Activated naive CD4-positive, alpha-beta T cell treated with anti-CD3 and anti-CD28 coated beads for 36 hours (primary cell): ENCODE measurements at regions not wholly inside any gene's neighbourhood (a gene's known extent, or its start where the extent isn't known, plus 50 kb on each side); places are given as distances from the start of the nearest gene placed in this dataset.

Experiments used
- CTCF ChIA-PET: fragments of 350-600 bp; sonication (Branson Sonifier 250); formaldehyde crosslinking; loops from one replicate; lab custom pipeline; 2021; ENCODE audit warnings: antibody characterized with exemption; lab: Charles Lee
- DNase-seq: peaks from one replicate; pipeline ENCODE4 v3.0.0-alpha.2; 2020
- H3K27ac Mint-ChIP-seq: one replicate; pipeline ENCODE4 v1.8.0; 2021; ENCODE audit warnings: mild to moderate bottlenecking, mixed read lengths
- H3K27me3 Mint-ChIP-seq: one replicate; pipeline ENCODE4 v1.8.0; 2021; ENCODE audit warnings: low read depth, mixed read lengths
- H3K36me3 Mint-ChIP-seq: one replicate; pipeline ENCODE4 v1.8.0; 2021; ENCODE audit warnings: low read depth, mixed read lengths
- H3K4me1 Mint-ChIP-seq: one replicate; pipeline ENCODE4 v1.8.0; 2021; ENCODE audit warnings: low read depth, mixed read lengths
- H3K4me3 Mint-ChIP-seq: one replicate; pipeline ENCODE4 v1.8.0; 2021; ENCODE audit warnings: mild to moderate bottlenecking, moderate library complexity, mixed read lengths
- H3K9me3 Mint-ChIP-seq: one replicate; pipeline ENCODE4 v1.8.0; 2021; ENCODE audit warnings: mixed read lengths
- intact Hi-C: fragments of 100-400 bp; cut with micrococcal nuclease; formaldehyde crosslinking; loops from one replicate; pipeline ENCODE4 v1.15.1; 2023

- CTCF ChIA-PET: no interaction called here
- DNase-seq: no peak
- H3K9me3 Mint-ChIP-seq: no peaks in the 10 kb centered on the region
- H3K4me3 Mint-ChIP-seq: no peak overlapping the region
- peaks cover 5% of the 10 kb centered on the region for H3K27me3 Mint-ChIP-seq
- H3K36me3 Mint-ChIP-seq: no peaks in the 10 kb centered on the region
- intact Hi-C loops: no loop called here
- no peaks in the 10 kb centered on the region for H3K4me1 Mint-ChIP-seq
- H3K27ac Mint-ChIP-seq: no peak overlapping the region
Observed at GRCh38 chr10:128365156-128365725, 239.0 kb upstream of the MKI67 start.

GRCh38 chr10:128367807-128368206, 241.6 kb upstream of the MKI67 start:
- no peak overlapping the region for H3K27ac Mint-ChIP-seq
- H3K4me1 Mint-ChIP-seq: no peaks in the 10 kb centered on the region
- intact Hi-C loops: no loop called here
- DNase-seq: no peak
- peaks cover 6% of the 10 kb centered on the region for H3K27me3 Mint-ChIP-seq
- H3K4me3 Mint-ChIP-seq: no peak overlapping the region
- no peaks in the 10 kb centered on the region for H3K36me3 Mint-ChIP-seq
- CTCF ChIA-PET: no interaction called here
- no peaks in the 10 kb centered on the region for H3K9me3 Mint-ChIP-seq

- no peak overlapping the region for H3K4me3 Mint-ChIP-seq
- no peaks in the 10 kb centered on the region for H3K9me3 Mint-ChIP-seq
- intact Hi-C loops: no loop called here
- CTCF ChIA-PET: no interaction called here
- no peak for DNase-seq
- no peak overlapping the region for H3K27ac Mint-ChIP-seq
- H3K36me3 Mint-ChIP-seq: no peaks in the 10 kb centered on the region
- peaks cover 5% of the 10 kb centered on the region for H3K27me3 Mint-ChIP-seq
- H3K4me1 Mint-ChIP-seq: no peaks in the 10 kb centered on the region
Observed at GRCh38 chr10:128369101-128369650, 243.0 kb upstream of the MKI67 start.

- Mint-ChIP-seq H3K9me3 (peaks cover 2% of the 10 kb centered on the region), H3K36me3 (no peaks in the 10 kb centered on the region), H3K27ac (no peak overlapping the region), H3K27me3 (peaks cover 4% of the 10 kb centered on the region), H3K4me3 (no peak overlapping the region), H3K4me1 (no peaks in the 10 kb centered on the region)
- no peak for DNase-seq
- intact Hi-C loops: no loop called here
- CTCF ChIA-PET: no interaction called here
Observed at GRCh38 chr10:128373071-128373749, 247.0 kb upstream of the MKI67 start.

GRCh38 chr10:128373831-128374230, 247.6 kb upstream of the MKI67 start:
- peaks cover 8% of the 10 kb centered on the region for H3K27me3 Mint-ChIP-seq
- no peak overlapping the region for H3K4me3 Mint-ChIP-seq
- no peak for DNase-seq
- H3K9me3 Mint-ChIP-seq: peaks cover 2% of the 10 kb centered on the region
- H3K27ac Mint-ChIP-seq: no peak overlapping the region
- intact Hi-C loops: no loop called here
- CTCF ChIA-PET: no interaction called here
- H3K36me3 Mint-ChIP-seq: no peaks in the 10 kb centered on the region
- H3K4me1 Mint-ChIP-seq: no peaks in the 10 kb centered on the region

GRCh38 chr10:128375171-128375570, 248.9 kb upstream of the MKI67 start:
- H3K36me3 Mint-ChIP-seq: no peaks in the 10 kb centered on the region
- no peaks in the 10 kb centered on the region for H3K4me1 Mint-ChIP-seq
- H3K27me3 Mint-ChIP-seq: peaks cover 10% of the 10 kb centered on the region
- H3K27ac Mint-ChIP-seq: no peak overlapping the region
- H3K9me3 Mint-ChIP-seq: peaks cover 2% of the 10 kb centered on the region
- intact Hi-C loops: no loop called here
- CTCF ChIA-PET: no interaction called here
- no peak overlapping the region for H3K4me3 Mint-ChIP-seq
- no peak for DNase-seq

GRCh38 chr10:128377364-128377987, 251.3 kb upstream of the MKI67 start:
- Mint-ChIP-seq H3K4me3 (no peak overlapping the region), H3K36me3 (no peaks in the 10 kb centered on the region)

GRCh38 chr10:128377988-128378387, 251.8 kb upstream of the MKI67 start:
- CTCF ChIA-PET: no interaction called here
- H3K27me3 Mint-ChIP-seq: peaks cover 11% of the 10 kb centered on the region
- H3K4me3 Mint-ChIP-seq: no peak overlapping the region
- intact Hi-C loops: no loop called here
- H3K27ac Mint-ChIP-seq: no peak overlapping the region
- no peaks in the 10 kb centered on the region for H3K4me1 Mint-ChIP-seq
- DNase-seq: no peak
- H3K36me3 Mint-ChIP-seq: no peaks in the 10 kb centered on the region
- peaks cover 2% of the 10 kb centered on the region for H3K9me3 Mint-ChIP-seq

More at GRCh38 chr10:128377364-128377987, 251.3 kb upstream of the MKI67 start:
- Mint-ChIP-seq H3K9me3 (peaks cover 2% of the 10 kb centered on the region), H3K4me1 (no peaks in the 10 kb centered on the region), H3K27me3 (peaks cover 11% of the 10 kb centered on the region), H3K27ac (no peak overlapping the region)
- intact Hi-C loops: no loop called here
- CTCF ChIA-PET: no interaction called here
- no peak for DNase-seq

GRCh38 chr10:128380946-128381345, 254.7 kb upstream of the MKI67 start:
- H3K4me3 Mint-ChIP-seq: no peak overlapping the region
- intact Hi-C loops: no loop called here
- H3K4me1 Mint-ChIP-seq: no peaks in the 10 kb centered on the region
- H3K36me3 Mint-ChIP-seq: no peaks in the 10 kb centered on the region
- DNase-seq: no peak
- CTCF ChIA-PET: no interaction called here
- no peak overlapping the region for H3K27ac Mint-ChIP-seq
- peaks cover 11% of the 10 kb centered on the region for H3K27me3 Mint-ChIP-seq
- H3K9me3 Mint-ChIP-seq: peaks cover 2% of the 10 kb centered on the region

GRCh38 chr10:128382225-128382624, 256.0 kb upstream of the MKI67 start:
- H3K4me3 Mint-ChIP-seq: no peak overlapping the region
- no peaks in the 10 kb centered on the region for H3K9me3 Mint-ChIP-seq
- CTCF ChIA-PET: no interaction called here
- intact Hi-C loops: no loop called here
- no peak overlapping the region for H3K27ac Mint-ChIP-seq
- H3K36me3 Mint-ChIP-seq: no peaks in the 10 kb centered on the region
- H3K4me1 Mint-ChIP-seq: no peaks in the 10 kb centered on the region
- no peak for DNase-seq
- H3K27me3 Mint-ChIP-seq: peaks cover 16% of the 10 kb centered on the region

- Mint-ChIP-seq H3K36me3 (no peaks in the 10 kb centered on the region), H3K27me3 (peaks cover 12% of the 10 kb centered on the region), H3K9me3 (no peaks in the 10 kb centered on the region), H3K4me1 (no peaks in the 10 kb centered on the region), H3K27ac (no peak overlapping the region), H3K4me3 (no peak overlapping the region)
- no peak for DNase-seq
- intact Hi-C loops: no loop called here
- CTCF ChIA-PET: no interaction called here
Observed at GRCh38 chr10:128384831-128385230, 258.6 kb upstream of the MKI67 start.

- no peaks in the 10 kb centered on the region for H3K9me3 Mint-ChIP-seq
- H3K27me3 Mint-ChIP-seq: peaks cover 12% of the 10 kb centered on the region
- intact Hi-C loops: no loop called here
- H3K4me3 Mint-ChIP-seq: no peak overlapping the region
- DNase-seq: no peak
- CTCF ChIA-PET: no interaction called here
- H3K27ac Mint-ChIP-seq: no peak overlapping the region
- no peaks in the 10 kb centered on the region for H3K4me1 Mint-ChIP-seq
- no peaks in the 10 kb centered on the region for H3K36me3 Mint-ChIP-seq
Observed at GRCh38 chr10:128386231-128386630, 260.0 kb upstream of the MKI67 start.
